ENCODE measurements at regions not wholly inside any gene's neighbourhood (a gene's known extent, or its start where the extent isn't known, plus 50 kb on each side); places are given as distances from the start of the nearest gene placed in this dataset.
"Not testable (repeated sequence)": the region's sequence is repeated elsewhere in the genome, so short reads cannot be mapped to it uniquely, and the experiment has no call there.

GRCh38 chr21:15127437-15127836, 62.6 kb upstream of the NRIP1 start:
- Histone ChIP-seq H2AFZ (ENCODE audit: low read depth, low read length) (no peak overlapping the region), H3K4me3 (ENCODE audit: low read depth in 1 of 2, low read length in 2 of 2) (no peak overlapping the region), H4K20me1 (ENCODE audit: insufficient read depth, low read length) (no peaks in the 10 kb centered on the region), H3K4me1 (ENCODE audit: insufficient read depth, low read length) (no peaks in the 10 kb centered on the region), H3K27me3 (ENCODE audit: insufficient read depth, low read length, poor library complexity) (no peaks in the 10 kb centered on the region), H3K9ac (ENCODE audit: low read depth, low read length) (no peak overlapping the region), H3K27ac (ENCODE audit: low read length) (no peak overlapping the region), H3K79me2 (ENCODE audit: insufficient read depth, low read length) (no peaks in the 10 kb centered on the region), H3K9me3 (ENCODE audit: insufficient read depth, low read length, severe bottlenecking) (no peaks in the 10 kb centered on the region), H3K4me2 (ENCODE audit: insufficient read depth, low read length) (no peak overlapping the region), H3K36me3 (ENCODE audit: insufficient read depth, low read length) (no peaks in the 10 kb centered on the region)
- TF ChIP-seq EZH2 (IDR thresholded peaks at IDR 0.05; ENCODE audit: borderline replicate concordance, low read depth, low read length, severe bottlenecking), result no peak
- TF ChIP-seq, protein P1, sequence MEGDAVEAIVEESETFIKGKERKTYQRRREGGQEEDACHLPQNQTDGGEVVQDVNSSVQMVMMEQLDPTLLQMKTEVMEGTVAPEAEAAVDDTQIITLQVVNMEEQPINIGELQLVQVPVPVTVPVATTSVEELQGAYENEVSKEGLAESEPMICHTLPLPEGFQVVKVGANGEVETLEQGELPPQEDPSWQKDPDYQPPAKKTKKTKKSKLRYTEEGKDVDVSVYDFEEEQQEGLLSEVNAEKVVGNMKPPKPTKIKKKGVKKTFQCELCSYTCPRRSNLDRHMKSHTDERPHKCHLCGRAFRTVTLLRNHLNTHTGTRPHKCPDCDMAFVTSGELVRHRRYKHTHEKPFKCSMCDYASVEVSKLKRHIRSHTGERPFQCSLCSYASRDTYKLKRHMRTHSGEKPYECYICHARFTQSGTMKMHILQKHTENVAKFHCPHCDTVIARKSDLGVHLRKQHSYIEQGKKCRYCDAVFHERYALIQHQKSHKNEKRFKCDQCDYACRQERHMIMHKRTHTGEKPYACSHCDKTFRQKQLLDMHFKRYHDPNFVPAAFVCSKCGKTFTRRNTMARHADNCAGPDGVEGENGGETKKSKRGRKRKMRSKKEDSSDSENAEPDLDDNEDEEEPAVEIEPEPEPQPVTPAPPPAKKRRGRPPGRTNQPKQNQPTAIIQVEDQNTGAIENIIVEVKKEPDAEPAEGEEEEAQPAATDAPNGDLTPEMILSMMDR (IDR thresholded peaks at IDR 0.05; ENCODE audit: borderline replicate concordance, extremely low read depth, low read length, poor library complexity, severe bottlenecking), result no peak
- DNase-seq (no peak), ATAC-seq (ENCODE audit: insufficient read depth, low read depth) (no peak)

GRCh38 chr21:15128267-15128666, 63.5 kb upstream of the NRIP1 start:
- no peak for ATAC-seq (ENCODE audit: insufficient read depth, low read depth)
- TF ChIP-seq, protein P1 (IDR thresholded peaks at IDR 0.05; ENCODE audit: borderline replicate concordance, extremely low read depth, low read length, poor library complexity, severe bottlenecking), result no peak
- TF ChIP-seq EZH2 (IDR thresholded peaks at IDR 0.05; ENCODE audit: borderline replicate concordance, low read depth, low read length, severe bottlenecking), result no peak
- no peak overlapping the region for H3K4me2 ChIP-seq (ENCODE audit: insufficient read depth, low read length)

GRCh38 chr21:15128714-15129113, 63.9 kb upstream of the NRIP1 start:
- H3K4me1 ChIP-seq (ENCODE audit: insufficient read depth, low read length); DNase-seq; H3K36me3 ChIP-seq (ENCODE audit: insufficient read depth, low read length); H2AFZ ChIP-seq (ENCODE audit: low read depth, low read length); H3K9me3 ChIP-seq (ENCODE audit: insufficient read depth, low read length, severe bottlenecking); H4K20me1 ChIP-seq (ENCODE audit: insufficient read depth, low read length); H3K4me3 ChIP-seq (ENCODE audit: low read depth in 1 of 2, low read length in 2 of 2); H3K27me3 ChIP-seq (ENCODE audit: insufficient read depth, low read length, poor library complexity); H3K79me2 ChIP-seq (ENCODE audit: insufficient read depth, low read length); H3K9ac ChIP-seq (ENCODE audit: low read depth, low read length); H3K27ac ChIP-seq (ENCODE audit: low read length); ATAC-seq (ENCODE audit: insufficient read depth, low read depth); H3K4me2 ChIP-seq (ENCODE audit: insufficient read depth, low read length): not testable (repeated sequence)

More at GRCh38 chr21:15128267-15128666, 63.5 kb upstream of the NRIP1 start:
- Histone ChIP-seq H3K27ac (ENCODE audit: low read length) (no peak overlapping the region), H3K9me3 (ENCODE audit: insufficient read depth, low read length, severe bottlenecking) (no peaks in the 10 kb centered on the region), H3K36me3 (ENCODE audit: insufficient read depth, low read length) (no peaks in the 10 kb centered on the region), H4K20me1 (ENCODE audit: insufficient read depth, low read length) (no peaks in the 10 kb centered on the region), H3K9ac (ENCODE audit: low read depth, low read length) (no peak overlapping the region), H3K4me3 (ENCODE audit: low read depth in 1 of 2, low read length in 2 of 2) (no peak overlapping the region), H3K79me2 (ENCODE audit: insufficient read depth, low read length) (no peaks in the 10 kb centered on the region), H3K27me3 (ENCODE audit: insufficient read depth, low read length, poor library complexity) (no peaks in the 10 kb centered on the region), H2AFZ (ENCODE audit: low read depth, low read length) (no peak overlapping the region), H3K4me1 (ENCODE audit: insufficient read depth, low read length) (no peaks in the 10 kb centered on the region)
- no peak for DNase-seq

DNA sequence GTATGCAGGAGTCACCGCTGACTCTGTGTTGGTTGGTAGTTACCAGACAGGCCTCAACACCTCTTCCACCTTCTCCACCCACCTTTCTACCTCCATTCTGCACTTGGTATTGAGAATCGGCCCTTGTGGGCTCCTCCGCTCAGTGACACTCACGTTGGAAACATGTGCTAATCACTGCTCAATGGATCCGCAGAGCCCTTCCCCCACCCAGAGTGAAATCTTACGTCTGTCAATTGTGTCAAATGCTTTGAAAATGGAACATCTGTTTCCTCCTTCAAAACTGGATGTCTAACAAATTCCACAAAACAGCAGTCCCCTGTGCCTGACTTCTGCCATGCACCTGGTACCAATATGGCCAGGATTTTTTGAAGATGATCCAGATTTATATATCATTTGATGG, 65.5 kb upstream of the NRIP1 start:
- Histone ChIP-seq H3K79me2 (ENCODE audit: insufficient read depth, low read length) (no peaks in the 10 kb centered on the region), H3K9ac (ENCODE audit: low read depth, low read length) (no peak overlapping the region), H3K4me3 (ENCODE audit: low read depth in 1 of 2, low read length in 2 of 2) (no peak overlapping the region), H3K27me3 (ENCODE audit: insufficient read depth, low read length, poor library complexity) (no peaks in the 10 kb centered on the region), H3K27ac (ENCODE audit: low read length) (no peak overlapping the region), H4K20me1 (ENCODE audit: insufficient read depth, low read length) (no peaks in the 10 kb centered on the region), H3K4me1 (ENCODE audit: insufficient read depth, low read length) (no peaks in the 10 kb centered on the region), H3K36me3 (ENCODE audit: insufficient read depth, low read length) (no peaks in the 10 kb centered on the region), H3K4me2 (ENCODE audit: insufficient read depth, low read length) (no peak overlapping the region), H3K9me3 (ENCODE audit: insufficient read depth, low read length, severe bottlenecking) (no peaks in the 10 kb centered on the region), H2AFZ (ENCODE audit: low read depth, low read length) (no peak overlapping the region)
- ATAC-seq (ENCODE audit: insufficient read depth, low read depth), result no peak
- DNase-seq, result no peak
- TF ChIP-seq, protein P1 (IDR thresholded peaks at IDR 0.05; ENCODE audit: borderline replicate concordance, extremely low read depth, low read length, poor library complexity, severe bottlenecking), result no peak
- no peak for TF ChIP-seq EZH2 (IDR thresholded peaks at IDR 0.05; ENCODE audit: borderline replicate concordance, low read depth, low read length, severe bottlenecking)

Measured in DND-41 (cell line).